Type B pancreatic cell (in vitro differentiated cells): ENCODE measurements at regions not wholly inside any gene's neighbourhood (a gene's known extent, or its start where the extent isn't known, plus 50 kb on each side); places are given as distances from the start of the nearest gene placed in this dataset.

Experiments
- DNase-seq: peaks from one replicate; pipeline ENCODE4 v3.0.0; 2021; ENCODE audit warnings: mixed read lengths; ENCODE audit not compliant: unreplicated experiment; ENCODE audit errors: extremely low spot score
- H3K27ac Mint-ChIP-seq: 2 replicates; pipeline ENCODE4 v1.8.0; 2021; ENCODE audit warnings: mild to moderate bottlenecking, mixed read lengths
- H3K27me3 Mint-ChIP-seq: 2 replicates; pipeline ENCODE4 v1.8.0; 2021; ENCODE audit warnings: mixed read lengths
- H3K36me3 Mint-ChIP-seq: 2 replicates; pipeline ENCODE4 v1.8.0; 2021; ENCODE audit warnings: mixed read lengths
- H3K4me1 Mint-ChIP-seq: one replicate; pipeline ENCODE4 v1.8.0; 2021; ENCODE audit warnings: mixed read lengths; ENCODE audit not compliant: unreplicated experiment
- H3K4me3 Mint-ChIP-seq: 2 replicates; pipeline ENCODE4 v1.8.0; 2021; ENCODE audit warnings: mild to moderate bottlenecking, mixed read lengths
- H3K9me3 Mint-ChIP-seq: 2 replicates; pipeline ENCODE4 v1.8.0; 2021; ENCODE audit warnings: mixed read lengths
- TF ChIP-seq, protein P1 (sequence below): fragments of 200-600 bp; sonication (generic); conservative IDR thresholded peaks from 2 replicates; pipeline ENCODE4 v1.5.0; 2021; ENCODE audit warnings: antibody characterized with exemption, mild to moderate bottlenecking

- Mint-ChIP-seq H3K4me3 (no peak overlapping the region), H3K27ac (no peak overlapping the region), H3K9me3 (peaks cover 9% of the 10 kb centered on the region), H3K36me3 (no peaks in the 10 kb centered on the region), H3K27me3 (peaks cover 5% of the 10 kb centered on the region), H3K4me1 (no peaks in the 10 kb centered on the region)
- TF ChIP-seq, protein P1, sequence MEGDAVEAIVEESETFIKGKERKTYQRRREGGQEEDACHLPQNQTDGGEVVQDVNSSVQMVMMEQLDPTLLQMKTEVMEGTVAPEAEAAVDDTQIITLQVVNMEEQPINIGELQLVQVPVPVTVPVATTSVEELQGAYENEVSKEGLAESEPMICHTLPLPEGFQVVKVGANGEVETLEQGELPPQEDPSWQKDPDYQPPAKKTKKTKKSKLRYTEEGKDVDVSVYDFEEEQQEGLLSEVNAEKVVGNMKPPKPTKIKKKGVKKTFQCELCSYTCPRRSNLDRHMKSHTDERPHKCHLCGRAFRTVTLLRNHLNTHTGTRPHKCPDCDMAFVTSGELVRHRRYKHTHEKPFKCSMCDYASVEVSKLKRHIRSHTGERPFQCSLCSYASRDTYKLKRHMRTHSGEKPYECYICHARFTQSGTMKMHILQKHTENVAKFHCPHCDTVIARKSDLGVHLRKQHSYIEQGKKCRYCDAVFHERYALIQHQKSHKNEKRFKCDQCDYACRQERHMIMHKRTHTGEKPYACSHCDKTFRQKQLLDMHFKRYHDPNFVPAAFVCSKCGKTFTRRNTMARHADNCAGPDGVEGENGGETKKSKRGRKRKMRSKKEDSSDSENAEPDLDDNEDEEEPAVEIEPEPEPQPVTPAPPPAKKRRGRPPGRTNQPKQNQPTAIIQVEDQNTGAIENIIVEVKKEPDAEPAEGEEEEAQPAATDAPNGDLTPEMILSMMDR, result no peak
- DNase-seq, result no peak
These were observed 400.1 kb downstream of the PDHA2 start for GRCh38 chr4:96240041-96240440.

GRCh38 chr4:96241819-96242218 lies 401.9 kb downstream of the PDHA2 start:
- no peaks in the 10 kb centered on the region for H3K4me1 Mint-ChIP-seq
- TF ChIP-seq, protein P1, result no peak
- H3K27ac Mint-ChIP-seq, result no peak overlapping the region
- no peaks in the 10 kb centered on the region for H3K36me3 Mint-ChIP-seq
- no peak for DNase-seq
- no peak overlapping the region for H3K4me3 Mint-ChIP-seq
- peaks cover 5% of the 10 kb centered on the region for H3K9me3 Mint-ChIP-seq
- peaks cover 8% of the 10 kb centered on the region for H3K27me3 Mint-ChIP-seq

DNA sequence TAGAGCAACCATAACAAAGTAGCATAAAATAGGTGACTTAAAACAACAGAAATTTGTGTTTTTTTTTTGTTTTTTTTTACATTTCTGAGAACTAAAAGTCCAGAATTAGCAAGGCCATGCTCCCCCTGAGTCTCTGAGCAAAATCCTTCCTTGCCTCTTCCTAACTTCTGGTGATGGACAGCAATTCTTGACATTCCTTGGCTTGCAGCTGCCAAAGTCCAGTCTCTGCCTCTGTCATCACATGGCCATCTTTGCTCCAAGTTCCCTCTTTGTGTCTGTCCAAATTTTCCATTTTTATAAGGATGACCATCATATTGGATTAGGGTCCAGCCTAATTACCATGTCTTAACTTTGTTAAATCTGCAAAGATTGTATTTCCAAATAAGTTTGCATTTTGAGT lies 407.2 kb downstream of the PDHA2 start:
- Mint-ChIP-seq H3K36me3 (no peaks in the 10 kb centered on the region), H3K4me1 (no peaks in the 10 kb centered on the region), H3K4me3 (no peak overlapping the region), H3K27me3 (peaks cover 8% of the 10 kb centered on the region), H3K9me3 (no peaks in the 10 kb centered on the region), H3K27ac (no peak overlapping the region)
- DNase-seq, result no peak
- TF ChIP-seq, protein P1, result no peak

DNA sequence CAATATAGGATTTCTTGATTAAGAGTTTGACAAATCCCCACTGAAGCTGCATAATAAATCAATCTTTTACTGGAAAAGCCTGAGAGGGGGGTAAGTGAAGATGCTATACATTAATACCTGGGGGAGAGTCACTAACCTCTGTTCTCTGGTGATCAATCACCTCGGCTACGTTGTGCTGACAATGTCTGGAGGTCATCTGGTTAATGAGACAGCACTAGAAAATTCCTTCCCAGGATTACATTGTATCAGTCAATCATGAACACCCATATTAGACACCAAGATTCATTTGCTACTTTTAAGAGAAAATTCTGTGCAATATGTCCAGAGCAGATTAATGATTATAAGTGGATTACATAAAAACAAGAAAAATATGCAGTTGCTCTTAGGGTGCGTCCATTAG lies 408.3 kb downstream of the PDHA2 start:
- H3K27ac Mint-ChIP-seq, result no peak overlapping the region
- no peaks in the 10 kb centered on the region for H3K9me3 Mint-ChIP-seq
- no peak overlapping the region for H3K4me3 Mint-ChIP-seq
- no peaks in the 10 kb centered on the region for H3K4me1 Mint-ChIP-seq
- H3K27me3 Mint-ChIP-seq, result peaks cover 7% of the 10 kb centered on the region
- no peak for DNase-seq
- TF ChIP-seq, protein P1, result no peak
- H3K36me3 Mint-ChIP-seq, result no peaks in the 10 kb centered on the region

DNA sequence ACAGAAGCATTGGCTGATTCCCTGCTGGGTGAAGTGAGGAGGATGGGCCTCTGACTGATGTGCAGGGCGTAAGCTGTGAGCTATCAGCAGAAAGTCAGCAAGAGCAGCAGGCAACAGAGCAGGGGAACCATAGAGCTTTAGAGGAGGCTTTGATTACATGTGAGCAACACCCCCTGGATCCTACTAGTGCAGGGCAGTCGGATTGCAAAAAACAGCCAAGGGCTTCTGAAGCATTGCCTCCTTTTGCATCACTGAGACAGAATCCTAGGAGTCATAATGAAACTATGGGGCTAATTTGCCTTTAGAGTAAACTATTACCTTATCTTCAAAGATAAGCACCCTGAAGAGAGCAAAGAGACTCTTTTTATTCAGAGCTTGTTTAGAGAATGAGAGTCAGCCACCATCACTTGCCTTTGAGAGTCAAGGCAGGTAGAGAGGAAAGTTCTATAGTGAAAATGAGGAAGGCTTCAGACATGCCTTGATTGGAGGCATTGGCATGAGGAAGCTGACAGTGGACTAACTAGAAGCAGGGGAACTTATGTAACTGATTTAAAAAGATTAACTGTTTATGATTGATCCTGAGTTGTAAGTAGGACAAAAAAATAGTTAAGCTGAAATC lies 420.3 kb downstream of the PDHA2 start:
- TF ChIP-seq, protein P1, result no peak
- DNase-seq, result no peak
- Mint-ChIP-seq H3K27me3 (peaks cover 6% of the 10 kb centered on the region), H3K4me3 (no peak overlapping the region), H3K27ac (no peak overlapping the region), H3K9me3 (no peaks in the 10 kb centered on the region), H3K36me3 (no peaks in the 10 kb centered on the region), H3K4me1 (peaks cover 8% of the 10 kb centered on the region)

- H3K4me1 Mint-ChIP-seq, result peaks cover 8% of the 10 kb centered on the region
- no peak overlapping the region for H3K4me3 Mint-ChIP-seq
- TF ChIP-seq, protein P1, result no peak
- no peak for DNase-seq
- no peak overlapping the region for H3K27ac Mint-ChIP-seq
- no peaks in the 10 kb centered on the region for H3K9me3 Mint-ChIP-seq
- H3K27me3 Mint-ChIP-seq, result peaks cover 6% of the 10 kb centered on the region
- no peaks in the 10 kb centered on the region for H3K36me3 Mint-ChIP-seq
These were observed 422.2 kb downstream of the PDHA2 start for GRCh38 chr4:96262057-96262456.
